ENCODE measurements at regions not wholly inside any gene's neighbourhood (a gene's known extent, or its start where the extent isn't known, plus 50 kb on each side); places are given as distances from the start of the nearest gene placed in this dataset.

- Histone ChIP-seq H3K4me1 (no peaks in the 10 kb centered on the region), H3K36me3 (no peaks in the 10 kb centered on the region), H3K4me3 (peak overlapping the region; percentile 50), H3K27ac (no peak overlapping the region), H3K9ac (ENCODE audit: low read depth in 2 of 2, low read length in 2 of 2) (peak overlapping the region; percentile 2 to 61), H3K9me3 (no peaks in the 10 kb centered on the region), H3K27me3 (no peaks in the 10 kb centered on the region)
- DNase-seq: no peak
- intact Hi-C loops (cut with DNase I): no loop called here
- TF ChIP-seq, protein P1, sequence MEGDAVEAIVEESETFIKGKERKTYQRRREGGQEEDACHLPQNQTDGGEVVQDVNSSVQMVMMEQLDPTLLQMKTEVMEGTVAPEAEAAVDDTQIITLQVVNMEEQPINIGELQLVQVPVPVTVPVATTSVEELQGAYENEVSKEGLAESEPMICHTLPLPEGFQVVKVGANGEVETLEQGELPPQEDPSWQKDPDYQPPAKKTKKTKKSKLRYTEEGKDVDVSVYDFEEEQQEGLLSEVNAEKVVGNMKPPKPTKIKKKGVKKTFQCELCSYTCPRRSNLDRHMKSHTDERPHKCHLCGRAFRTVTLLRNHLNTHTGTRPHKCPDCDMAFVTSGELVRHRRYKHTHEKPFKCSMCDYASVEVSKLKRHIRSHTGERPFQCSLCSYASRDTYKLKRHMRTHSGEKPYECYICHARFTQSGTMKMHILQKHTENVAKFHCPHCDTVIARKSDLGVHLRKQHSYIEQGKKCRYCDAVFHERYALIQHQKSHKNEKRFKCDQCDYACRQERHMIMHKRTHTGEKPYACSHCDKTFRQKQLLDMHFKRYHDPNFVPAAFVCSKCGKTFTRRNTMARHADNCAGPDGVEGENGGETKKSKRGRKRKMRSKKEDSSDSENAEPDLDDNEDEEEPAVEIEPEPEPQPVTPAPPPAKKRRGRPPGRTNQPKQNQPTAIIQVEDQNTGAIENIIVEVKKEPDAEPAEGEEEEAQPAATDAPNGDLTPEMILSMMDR (IDR thresholded peaks at IDR 0.05): no peak
Observed at GRCh38 chrX:46447384-46447783, 97.8 kb downstream of the ZNF674 start.

DNA sequence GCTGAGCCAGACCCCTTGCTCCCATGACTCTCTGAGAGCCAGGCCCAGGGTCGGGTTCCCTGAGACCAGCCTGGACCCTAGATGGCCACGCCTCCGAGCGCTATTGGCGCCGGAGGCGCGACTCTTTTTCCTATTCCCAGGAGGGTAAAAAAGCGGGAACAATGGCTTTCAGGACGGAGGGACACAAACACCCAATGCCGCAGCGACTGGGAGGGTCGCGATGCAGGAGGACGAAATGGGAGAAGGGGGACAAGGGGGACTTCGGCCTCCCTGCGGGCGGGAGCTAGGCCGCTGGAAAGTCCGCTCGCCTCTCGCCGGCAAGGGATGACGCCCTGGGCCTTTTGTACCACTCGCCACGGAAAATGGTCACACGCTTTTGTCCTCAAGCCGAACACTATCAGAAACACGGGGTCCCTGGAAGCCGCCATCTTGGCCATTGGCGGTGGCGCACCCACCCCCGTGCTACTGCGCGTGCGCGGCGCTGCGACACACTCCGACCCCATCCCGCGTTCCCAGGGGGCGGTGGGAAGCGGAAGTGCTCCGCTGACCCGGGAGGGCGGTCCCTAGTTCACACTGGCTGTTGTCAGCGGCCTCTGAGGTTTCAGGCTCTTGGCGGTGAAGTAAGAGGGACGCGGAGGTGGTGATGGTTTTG is 98.4 kb downstream of the ZNF674 start:
- TF ChIP-seq, protein P1 (IDR thresholded peaks at IDR 0.05): no peak
- H3K27me3 ChIP-seq: no peaks in the 10 kb centered on the region
- no peaks in the 10 kb centered on the region for H3K4me1 ChIP-seq
- H3K36me3 ChIP-seq: no peaks in the 10 kb centered on the region
- H3K9me3 ChIP-seq: no peaks in the 10 kb centered on the region
- peak overlapping the region; percentile 59 to 61 for H3K9ac ChIP-seq (ENCODE audit: low read depth in 2 of 2, low read length in 2 of 2)
- intact Hi-C loops (cut with DNase I): no loop called here
- DNase-seq: peak; percentile 83
- peak overlapping the region; percentile 50 for H3K4me3 ChIP-seq
- no peak overlapping the region for H3K27ac ChIP-seq

DNA sequence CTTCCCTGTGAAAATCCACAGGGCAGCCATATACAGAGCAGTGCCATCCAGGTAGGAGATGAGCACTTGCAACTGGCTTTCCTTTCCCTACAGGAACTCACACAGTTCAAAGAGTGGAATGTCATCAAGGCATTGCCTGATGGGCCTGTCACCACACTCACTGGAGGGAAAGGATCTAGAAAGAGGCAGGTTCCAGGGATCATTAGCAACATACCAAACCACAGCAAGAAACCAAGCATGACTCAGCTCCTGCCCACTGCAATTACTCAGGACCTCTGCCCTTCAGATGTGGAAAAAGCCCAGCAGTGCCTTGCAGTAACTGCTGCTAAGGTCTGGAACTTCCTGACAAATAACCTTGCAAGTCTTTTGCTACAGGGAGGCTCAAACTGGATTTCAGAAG is 101.2 kb downstream of the ZNF674 start:
- TF ChIP-seq, protein P1 (IDR thresholded peaks at IDR 0.05): no peak
- no peaks in the 10 kb centered on the region for H3K9me3 ChIP-seq
- no peaks in the 10 kb centered on the region for H3K4me1 ChIP-seq
- H3K27me3 ChIP-seq: no peaks in the 10 kb centered on the region
- no peak for DNase-seq
- H3K36me3 ChIP-seq: no peaks in the 10 kb centered on the region
- no peak overlapping the region for H3K9ac ChIP-seq (ENCODE audit: low read depth in 2 of 2, low read length in 2 of 2)
- intact Hi-C loops (cut with DNase I): no loop called here
- no peak overlapping the region for H3K27ac ChIP-seq
- no peak overlapping the region for H3K4me3 ChIP-seq

GRCh38 chrX:46436744-46437143 is 108.5 kb downstream of the ZNF674 start:
- TF ChIP-seq, protein P1 (IDR thresholded peaks at IDR 0.05): no peak
- H3K36me3 ChIP-seq: no peaks in the 10 kb centered on the region
- no peak overlapping the region for H3K4me3 ChIP-seq
- H3K27me3 ChIP-seq: no peaks in the 10 kb centered on the region
- DNase-seq: no peak
- no peak overlapping the region for H3K27ac ChIP-seq
- H3K9me3 ChIP-seq: no peaks in the 10 kb centered on the region
- intact Hi-C loops (cut with DNase I): no loop called here
- H3K4me1 ChIP-seq: no peaks in the 10 kb centered on the region
- no peak overlapping the region for H3K9ac ChIP-seq (ENCODE audit: low read depth in 2 of 2, low read length in 2 of 2)

DNA sequence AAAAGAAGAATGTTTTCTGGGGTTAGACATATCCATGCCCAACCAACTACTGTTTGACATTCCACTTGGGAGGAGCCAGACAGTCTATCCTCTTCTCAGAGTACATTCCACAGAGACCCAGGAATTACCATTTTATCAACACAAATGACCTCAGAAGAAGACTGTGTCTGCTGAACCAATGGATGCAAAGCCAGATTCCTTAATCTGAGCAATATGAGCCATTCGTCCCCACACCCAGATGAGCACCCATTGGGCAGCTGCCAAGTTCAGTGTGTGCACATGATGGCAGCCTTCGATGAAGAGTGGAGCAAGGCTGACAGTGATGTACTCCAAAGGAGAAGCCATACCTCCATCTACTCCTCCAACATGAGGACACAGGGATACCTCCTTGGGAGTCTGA is 111.3 kb downstream of the ZNF674 start:
- Histone ChIP-seq H3K9ac (ENCODE audit: low read depth in 2 of 2, low read length in 2 of 2) (no peak overlapping the region), H3K4me3 (no peak overlapping the region), H3K27ac (no peak overlapping the region), H3K36me3 (no peaks in the 10 kb centered on the region), H3K4me1 (no peaks in the 10 kb centered on the region), H3K27me3 (no peaks in the 10 kb centered on the region), H3K9me3 (no peaks in the 10 kb centered on the region)
- intact Hi-C loops (cut with DNase I): no loop called here
- TF ChIP-seq, protein P1 (IDR thresholded peaks at IDR 0.05): no peak
- DNase-seq: no peak

Data from colonic mucosa (tissue), 4 donors.